Naive thymus-derived CD4-positive, alpha-beta T cell (primary cell): ENCODE measurements at regions not wholly inside any gene's neighbourhood (a gene's known extent, or its start where the extent isn't known, plus 50 kb on each side); places are given as distances from the start of the nearest gene placed in this dataset.

Experiments
- ATAC-seq: fragments of 150-1000 bp; cut with Tn5 transposase; 2 replicates; pipeline ENCODE4 v1.10.0; 2021; ENCODE audit warnings: mild to moderate bottlenecking, moderate library complexity
- CTCF ChIA-PET: fragments of 350-600 bp; sonication (Branson Sonifier 250); formaldehyde crosslinking; loops from one replicate; lab custom pipeline; 2021; ENCODE audit warnings: antibody characterized with exemption; lab: Charles Lee
- POLR2A ChIA-PET: fragments of 350-600 bp; sonication (Branson Sonifier 250); formaldehyde crosslinking; loops from one replicate; lab custom pipeline; 2021; ENCODE audit warnings: antibody characterized with exemption, inconsistent platforms; lab: Charles Lee
- DNase-seq, 9 donors: peaks; one replicate each; pipeline versions ENCODE4 v3.0.0 to v3.0.0-alpha.2; 2020 to 2022; ENCODE audit warnings: mixed read lengths in 1 of 9
- H3K27ac ChIP-seq: one replicate; pipeline ENCODE4 v1.7.0; 2013; ENCODE audit warnings: mild to moderate bottlenecking, low read depth, low read length, moderate library complexity
- H3K27me3 ChIP-seq, 2 donors: one replicate each; pipeline ENCODE4 v1.7.0; 2013; ENCODE audit warnings: low read length in 2 of 2, mild to moderate bottlenecking in 2 of 2, moderate library complexity in 2 of 2; ENCODE audit not compliant: control insufficient read depth in 2 of 2, insufficient read depth in 2 of 2
- H3K36me3 ChIP-seq, 3 experiments: 1 replicate in 2 of 3; 2 replicates in 1 of 3; pipeline ENCODE4 v1.7.0; 2013; ENCODE audit warnings: low read length in 3 of 3, mild to moderate bottlenecking in 3 of 3, moderate library complexity in 1 of 3; ENCODE audit not compliant: insufficient read depth in 3 of 3, control insufficient read depth in 2 of 3
- H3K4me1 ChIP-seq, 2 donors: one replicate each; pipeline ENCODE4 v1.7.0; 2013; ENCODE audit warnings: low read length in 2 of 2, mild to moderate bottlenecking in 2 of 2, moderate library complexity in 1 of 2; ENCODE audit not compliant: control insufficient read depth in 2 of 2, insufficient read depth in 2 of 2
- H3K4me3 ChIP-seq: 2 replicates; pipeline ENCODE4 v1.7.0; 2013; ENCODE audit warnings: mild to moderate bottlenecking, low read length
- H3K9me3 ChIP-seq, 3 experiments: 1 replicate in 2 of 3; 2 replicates in 1 of 3; pipeline ENCODE4 v1.7.0; 2013; ENCODE audit warnings: low read length in 3 of 3; ENCODE audit not compliant: control insufficient read depth in 2 of 3
- H3K27ac Mint-ChIP-seq, 9 donors: one replicate each; pipeline ENCODE4 v1.8.0; 2020 to 2022; ENCODE audit warnings: mixed read lengths in 9 of 9, mild to moderate bottlenecking in 8 of 9, moderate library complexity in 5 of 9, inconsistent platforms in 2 of 9
- H3K27me3 Mint-ChIP-seq, 5 donors: one replicate each; pipeline ENCODE4 v1.8.0; 2021 to 2022; ENCODE audit warnings: mixed read lengths in 5 of 5, mild to moderate bottlenecking in 1 of 5
- H3K36me3 Mint-ChIP-seq, 5 donors: one replicate each; pipeline ENCODE4 v1.8.0; 2020 to 2022; ENCODE audit warnings: mixed read lengths in 5 of 5, mild to moderate bottlenecking in 3 of 5, inconsistent platforms in 1 of 5
- H3K4me1 Mint-ChIP-seq, 7 donors: one replicate each; pipeline ENCODE4 v1.8.0; 2020 to 2022; ENCODE audit warnings: mixed read lengths in 7 of 7, mild to moderate bottlenecking in 3 of 7, inconsistent platforms in 1 of 7
- H3K4me3 Mint-ChIP-seq, 10 donors: one replicate each; pipeline ENCODE4 v1.8.0; 2020 to 2022; ENCODE audit warnings: mild to moderate bottlenecking in 10 of 10, mixed read lengths in 10 of 10, moderate library complexity in 6 of 10, inconsistent platforms in 2 of 10
- H3K9me3 Mint-ChIP-seq, 11 donors: one replicate each; pipeline ENCODE4 v1.8.0; 2020 to 2022; ENCODE audit warnings: mixed read lengths in 11 of 11, mild to moderate bottlenecking in 4 of 11, inconsistent platforms in 1 of 11, moderate library complexity in 1 of 11
- intact Hi-C, 2 donors: fragments of 100-400 bp; cut with micrococcal nuclease; formaldehyde crosslinking; loops; one replicate each; pipeline ENCODE4 v1.15.1; 2023

DNA sequence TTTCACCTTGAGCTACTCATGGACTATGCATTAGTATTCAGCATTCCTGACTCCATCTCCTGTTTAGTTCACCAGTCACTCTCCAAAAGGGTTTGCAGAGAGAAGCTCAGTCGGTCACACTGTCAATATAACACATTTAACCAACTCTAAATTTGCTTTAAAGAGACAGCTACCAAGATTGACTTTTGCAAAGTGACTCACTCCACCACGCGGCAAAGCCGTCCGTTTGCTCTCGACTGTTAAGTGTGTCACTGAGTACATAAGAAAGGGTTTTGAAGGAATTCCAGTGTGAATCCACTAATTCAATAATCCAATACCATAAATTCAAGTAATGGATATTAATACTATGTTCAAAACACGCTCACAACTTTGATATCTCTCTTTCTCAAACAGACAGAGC is 1006.7 kb upstream of the NR2F2 start:
- Histone ChIP-seq H3K4me1 (no peaks in the 10 kb centered on the region), H3K27ac (no peak overlapping the region), H3K27me3 (no peaks in the 10 kb centered on the region), H3K4me3 (no peak overlapping the region), H3K36me3 (no peaks in the 10 kb centered on the region), H3K9me3 (no peaks in the 10 kb centered on the region)
- DNase-seq (no peak), ATAC-seq (no peak)
- Mint-ChIP-seq H3K4me3 (no peak overlapping the region), H3K27ac (no peak overlapping the region), H3K9me3 (peaks cover 0 to 6% (median 0%) of the 10 kb centered on the region in 11 donors), H3K4me1 (peaks cover 0 to 10% (median 5%) of the 10 kb centered on the region in 7 donors), H3K36me3 (no peaks in the 10 kb centered on the region), H3K27me3 (peaks cover 43 to 73% (median 56%) of the 10 kb centered on the region in 5 donors)
- intact Hi-C loops: no loop called here
- ChIA-PET POLR2A (no interaction called here), CTCF (no interaction called here)

DNA sequence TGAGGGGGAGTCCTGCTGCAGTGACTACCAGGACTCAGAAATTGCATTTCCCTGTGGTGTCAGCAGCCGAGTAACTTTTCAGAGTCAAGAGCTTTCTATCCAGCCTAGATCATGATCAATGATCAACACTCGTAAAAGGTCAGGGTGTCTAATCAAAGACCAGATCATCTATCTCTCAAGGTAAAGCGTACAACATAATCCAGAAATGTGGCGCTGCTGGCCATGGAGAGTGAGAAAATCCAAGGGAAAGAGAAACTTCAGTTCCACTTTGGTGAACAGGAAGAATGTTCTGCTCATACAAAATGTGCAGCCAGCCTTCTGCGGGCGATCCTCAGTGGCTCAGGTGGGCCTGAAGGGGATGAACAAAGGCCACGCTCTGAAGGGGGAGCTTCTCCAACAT is 1005.8 kb upstream of the NR2F2 start:
- Histone ChIP-seq H3K36me3 (no peaks in the 10 kb centered on the region), H3K9me3 (no peaks in the 10 kb centered on the region), H3K4me1 (no peaks in the 10 kb centered on the region), H3K27me3 (no peaks in the 10 kb centered on the region), H3K4me3 (no peak overlapping the region), H3K27ac (no peak overlapping the region)
- no peak overlapping the region for H3K27ac Mint-ChIP-seq
- peaks cover 0 to 6% (median 0%) of the 10 kb centered on the region in 11 donors for H3K9me3 Mint-ChIP-seq
- peaks cover 0 to 10% (median 5%) of the 10 kb centered on the region in 7 donors for H3K4me1 Mint-ChIP-seq
- intact Hi-C loops: no loop called here
- H3K4me3 Mint-ChIP-seq: no peak overlapping the region
- peaks cover 51 to 76% (median 57%) of the 10 kb centered on the region in 5 donors for H3K27me3 Mint-ChIP-seq
- ChIA-PET CTCF (no interaction called here), POLR2A (no interaction called here)
- DNase-seq (no peak), ATAC-seq (no peak)
- H3K36me3 Mint-ChIP-seq: no peaks in the 10 kb centered on the region

DNA sequence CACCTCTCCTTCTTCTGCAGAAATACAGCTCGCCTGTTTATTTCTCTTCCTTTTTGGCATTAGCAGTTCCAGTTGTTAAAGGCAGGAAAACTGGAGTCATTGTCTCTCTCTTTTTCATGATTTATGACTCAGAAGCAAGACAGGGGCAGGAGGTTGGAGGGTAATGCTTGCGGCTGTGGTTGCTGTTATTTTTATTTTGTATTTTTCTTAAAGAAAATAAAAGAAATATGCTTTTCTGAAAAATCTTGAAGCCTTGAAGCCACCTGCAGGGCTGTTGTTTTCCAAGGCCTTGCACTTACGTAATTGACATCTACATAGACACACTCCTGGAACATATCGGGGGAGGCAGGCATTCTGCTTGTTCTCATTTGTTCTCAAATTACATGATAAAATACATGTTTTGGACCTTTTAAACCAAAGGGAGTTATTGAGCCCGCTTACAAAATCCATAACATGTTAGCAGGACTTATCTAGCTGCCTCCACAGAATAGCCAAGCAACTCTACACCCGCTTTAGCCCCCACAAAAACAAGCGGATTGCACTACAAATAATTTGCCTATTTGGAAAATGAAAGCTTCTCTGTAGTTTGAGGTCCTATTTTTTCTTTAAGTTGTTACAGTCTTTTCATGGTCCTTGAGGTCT is 1004.6 kb upstream of the NR2F2 start:
- Histone ChIP-seq H3K36me3 (no peaks in the 10 kb centered on the region), H3K9me3 (no peaks in the 10 kb centered on the region), H3K27ac (no peak overlapping the region), H3K4me3 (no peak overlapping the region), H3K27me3 (no peaks in the 10 kb centered on the region), H3K4me1 (no peaks in the 10 kb centered on the region)
- ChIA-PET CTCF (no interaction called here), POLR2A (no interaction called here)
- Mint-ChIP-seq H3K4me3 (peak overlapping the region in 7 of 10 donors; percentile 38 to 58 (median 54)), H3K4me1 (peaks cover 0 to 10% (median 5%) of the 10 kb centered on the region in 7 donors), H3K36me3 (no peaks in the 10 kb centered on the region), H3K27me3 (peaks cover 46 to 69% (median 57%) of the 10 kb centered on the region in 5 donors), H3K9me3 (peaks cover 0 to 6% (median 0%) of the 10 kb centered on the region in 11 donors), H3K27ac (no peak overlapping the region)
- intact Hi-C loops: no loop called here
- DNase-seq: no peak
- ATAC-seq: no peak

DNA sequence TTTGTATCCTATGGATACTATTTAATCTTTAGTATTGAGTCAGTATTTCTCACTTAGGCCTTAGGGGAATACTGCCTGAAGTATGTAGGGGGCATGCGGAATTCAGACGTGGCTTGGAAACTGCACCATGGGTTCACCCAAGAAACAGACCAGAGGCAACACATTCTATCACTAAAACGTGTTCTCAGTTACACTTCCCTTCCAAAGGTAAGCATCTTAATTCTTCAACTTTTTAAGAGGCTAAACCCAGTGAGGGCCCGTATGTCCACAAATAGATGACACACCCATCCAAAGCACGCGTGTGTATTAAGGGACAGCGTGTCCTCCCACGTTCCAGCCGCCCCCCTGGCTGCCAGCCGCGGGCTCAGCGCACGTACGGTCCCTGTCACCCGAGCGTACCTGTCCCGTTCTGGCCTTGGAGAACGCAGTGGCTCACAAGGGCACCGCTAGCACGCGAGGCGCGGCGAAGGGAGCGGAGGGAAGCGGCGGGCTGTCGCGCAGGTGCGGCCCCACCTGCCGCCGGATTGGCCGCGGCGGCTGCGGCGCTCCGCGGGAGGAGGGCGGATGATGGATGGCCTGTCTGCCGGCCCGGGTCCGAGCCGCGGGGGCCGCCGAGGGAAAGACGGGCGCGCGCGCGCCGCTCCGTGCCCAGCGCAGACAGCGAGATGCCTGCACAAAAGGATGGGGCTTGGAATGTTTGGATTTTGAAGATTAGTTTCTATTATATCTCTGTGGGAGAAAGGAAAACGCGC is 1003.9 kb upstream of the NR2F2 start:
- ChIA-PET CTCF (no interaction called here), POLR2A (no interaction called here)
- ATAC-seq (no peak), DNase-seq (no peak)
- no peak overlapping the region for H3K27ac Mint-ChIP-seq
- H3K27ac ChIP-seq: no peak overlapping the region
- no peaks in the 10 kb centered on the region for H3K9me3 ChIP-seq
- H3K4me3 Mint-ChIP-seq: peak overlapping the region in 8 of 10 donors; percentile 16 to 65 (median 58)
- H3K27me3 Mint-ChIP-seq: peaks cover 46 to 64% (median 52%) of the 10 kb centered on the region in 5 donors
- no peaks in the 10 kb centered on the region for H3K4me1 ChIP-seq
- H3K36me3 ChIP-seq: no peaks in the 10 kb centered on the region
- H3K9me3 Mint-ChIP-seq: peaks cover 0 to 3% (median 0%) of the 10 kb centered on the region in 11 donors
- H3K27me3 ChIP-seq: no peaks in the 10 kb centered on the region
- intact Hi-C loops: no loop called here
- H3K36me3 Mint-ChIP-seq: no peaks in the 10 kb centered on the region
- peaks cover 0 to 10% (median 5%) of the 10 kb centered on the region in 7 donors for H3K4me1 Mint-ChIP-seq
- H3K4me3 ChIP-seq: no peak overlapping the region

DNA sequence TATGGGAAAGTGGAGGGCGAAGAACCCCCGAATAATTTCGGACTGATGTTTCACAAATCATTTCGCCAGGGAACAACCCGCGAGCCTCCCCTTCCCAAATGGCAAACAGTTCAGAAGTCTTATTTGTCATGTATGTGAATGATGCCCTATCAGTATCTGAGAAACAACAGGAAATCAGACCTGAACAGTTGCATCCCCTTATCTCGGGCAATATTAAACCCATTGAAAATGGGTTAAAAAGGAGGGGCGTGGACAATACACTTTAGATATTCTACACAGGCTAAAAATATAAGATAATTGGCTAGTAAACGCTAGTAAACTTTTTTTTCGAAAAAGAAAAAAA is 1003.3 kb upstream of the NR2F2 start:
- Mint-ChIP-seq H3K27ac (no peak overlapping the region), H3K4me1 (peaks cover 0 to 10% (median 5%) of the 10 kb centered on the region in 7 donors), H3K36me3 (no peaks in the 10 kb centered on the region), H3K9me3 (peaks cover 0 to 3% (median 0%) of the 10 kb centered on the region in 11 donors), H3K27me3 (peaks cover 43 to 62% (median 50%) of the 10 kb centered on the region in 5 donors), H3K4me3 (peak overlapping the region in 8 of 10 donors; percentile 16 to 65 (median 55))
- Histone ChIP-seq H3K36me3 (no peaks in the 10 kb centered on the region), H3K4me1 (no peaks in the 10 kb centered on the region), H3K4me3 (no peak overlapping the region), H3K27me3 (no peaks in the 10 kb centered on the region), H3K27ac (no peak overlapping the region), H3K9me3 (no peaks in the 10 kb centered on the region)
- intact Hi-C loops: no loop called here
- ChIA-PET CTCF (no interaction called here), POLR2A (no interaction called here)
- DNase-seq (no peak), ATAC-seq (no peak)

DNA sequence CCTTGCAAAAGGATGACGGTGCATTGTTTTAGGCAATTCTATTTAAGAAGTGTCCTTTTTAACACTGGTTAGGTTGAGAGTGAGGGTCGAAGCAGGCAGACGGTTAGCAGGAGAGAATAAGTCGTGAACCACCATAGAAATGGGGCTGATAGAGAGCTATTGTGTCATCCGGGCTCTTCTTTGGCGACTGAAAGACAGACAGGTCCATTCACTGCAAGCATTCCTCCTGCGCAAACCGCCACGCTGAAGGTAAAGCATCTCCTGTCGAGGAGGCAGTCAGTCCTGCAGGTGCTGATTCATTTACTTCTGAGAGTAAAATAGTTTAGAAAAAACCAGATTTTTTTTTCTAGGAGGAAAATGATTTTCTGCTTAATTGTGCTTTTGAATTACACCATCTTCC is 1002.8 kb upstream of the NR2F2 start:
- ATAC-seq: no peak
- Mint-ChIP-seq H3K27ac (no peak overlapping the region), H3K4me1 (peaks cover 0 to 10% (median 5%) of the 10 kb centered on the region in 7 donors), H3K4me3 (no peak overlapping the region), H3K36me3 (no peaks in the 10 kb centered on the region), H3K9me3 (peaks cover 0 to 2% (median 0%) of the 10 kb centered on the region in 11 donors), H3K27me3 (peaks cover 47 to 67% (median 53%) of the 10 kb centered on the region in 5 donors)
- Histone ChIP-seq H3K4me3 (no peak overlapping the region), H3K4me1 (no peaks in the 10 kb centered on the region), H3K27me3 (no peaks in the 10 kb centered on the region), H3K36me3 (no peaks in the 10 kb centered on the region), H3K9me3 (no peaks in the 10 kb centered on the region), H3K27ac (no peak overlapping the region)
- intact Hi-C loops: no loop called here
- no peak for DNase-seq
- ChIA-PET CTCF (no interaction called here), POLR2A (no interaction called here)
